ENCODE measurements at regions not wholly inside any gene's neighbourhood (a gene's known extent, or its start where the extent isn't known, plus 50 kb on each side); places are given as distances from the start of the nearest gene placed in this dataset.

- TF ChIP-seq EZH2 (optimal IDR thresholded peaks at IDR 0.05; ENCODE audit: low read depth, low read length) = no peak
- TF ChIP-seq CTCF (IDR thresholded peaks at IDR 0.05; ENCODE audit: low read length) = no peak
- TF ChIP-seq EZH2phosphoT487 (IDR thresholded peaks at IDR 0.05; ENCODE audit: low read length) = no peak
These were observed 360.9 kb downstream of the ARL6IP6 start for GRCh38 chr2:153079315-153079714.

All from MM.1S (cell line).